ENCODE measurements at regions not wholly inside any gene's neighbourhood (a gene's known extent, or its start where the extent isn't known, plus 50 kb on each side); places are given as distances from the start of the nearest gene placed in this dataset.
A peak's percentile ranks its signal among the peaks of the same experiment; 100 is the strongest.

DNA sequence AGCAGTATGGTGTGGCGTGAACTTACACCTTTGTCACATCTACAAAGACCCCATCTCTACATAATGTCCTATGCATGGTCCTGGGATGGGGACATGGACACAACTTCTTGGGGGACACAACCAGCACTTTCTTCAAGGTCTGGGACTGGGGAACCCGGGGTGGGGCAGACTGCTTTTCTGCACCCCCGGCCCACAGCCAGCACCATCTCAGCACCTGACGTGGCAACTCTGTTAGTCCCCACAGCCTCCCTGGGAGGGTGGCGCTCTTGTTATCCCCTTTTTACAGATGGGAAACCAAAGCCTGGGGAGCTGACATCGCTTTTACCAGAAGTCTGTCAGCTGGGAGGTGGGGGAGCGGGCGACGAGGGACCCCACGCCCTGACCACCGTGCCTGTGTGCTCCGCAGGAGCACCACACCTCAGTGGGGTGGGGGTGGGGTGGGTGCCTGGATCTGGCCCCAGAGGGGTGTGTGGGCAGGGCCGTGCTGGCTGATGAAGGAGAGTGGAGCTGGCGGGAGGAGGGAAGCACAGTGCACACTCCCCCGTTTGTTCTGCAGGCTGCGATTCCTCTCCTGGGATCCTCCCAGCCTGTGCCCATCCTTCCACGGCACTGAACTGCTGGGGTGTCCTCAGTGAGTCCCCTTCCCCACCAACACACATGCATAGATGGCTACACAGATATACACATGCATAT, 115.4 kb upstream of the GSE1 start:
- DNase-seq (ENCODE audit: low read depth), result no peak
- H3K4me3 ChIP-seq (ENCODE audit: low read depth, low read length), result no peak overlapping the region

DNA sequence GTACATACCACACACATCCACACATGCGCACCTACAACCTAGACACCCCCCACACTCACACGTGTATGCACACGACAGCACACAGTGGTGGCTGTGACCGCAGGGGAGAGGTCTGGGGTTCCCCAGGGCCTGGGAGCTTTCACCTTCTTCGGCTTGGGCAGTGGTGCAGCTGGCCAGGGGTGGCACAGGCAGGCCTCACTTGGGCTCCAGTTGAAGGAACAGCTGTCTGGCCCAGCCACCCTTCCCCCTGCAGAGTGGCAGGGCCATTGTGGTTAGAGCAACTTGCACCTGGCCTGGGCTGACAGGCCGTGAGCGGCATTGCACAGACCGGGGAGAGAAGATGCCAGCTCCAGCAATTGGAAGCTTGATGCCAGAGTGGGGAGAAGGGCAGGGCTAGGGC, 114.5 kb upstream of the GSE1 start:
- DNase-seq (ENCODE audit: low read depth), result no peak

DNA sequence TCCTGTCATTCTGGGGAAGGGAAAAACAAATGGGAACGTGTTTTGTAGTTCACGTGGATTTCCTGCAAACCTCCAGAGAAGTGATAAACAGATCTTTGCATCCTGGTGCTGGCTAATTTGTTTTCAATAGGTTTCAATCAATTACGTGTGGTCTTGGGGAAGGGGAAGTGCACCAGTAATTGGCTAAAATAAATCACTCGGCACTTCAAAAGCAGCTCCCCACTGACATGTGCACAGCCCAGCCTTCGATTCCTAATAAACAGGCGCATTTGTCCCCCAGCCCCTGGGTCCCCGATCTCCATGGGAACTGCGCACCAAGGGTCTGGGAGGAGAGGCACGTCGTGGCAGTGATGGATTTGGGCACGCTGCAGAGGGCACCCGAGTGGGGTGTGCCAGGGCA, 112.9 kb upstream of the GSE1 start:
- no peak for DNase-seq (ENCODE audit: low read depth)
- H3K4me3 ChIP-seq (ENCODE audit: low read depth, low read length), result no peak overlapping the region

More for the DNA sequence above, 114.5 kb upstream of the GSE1 start:
- no peak overlapping the region for H3K4me3 ChIP-seq (ENCODE audit: low read depth, low read length)

DNA sequence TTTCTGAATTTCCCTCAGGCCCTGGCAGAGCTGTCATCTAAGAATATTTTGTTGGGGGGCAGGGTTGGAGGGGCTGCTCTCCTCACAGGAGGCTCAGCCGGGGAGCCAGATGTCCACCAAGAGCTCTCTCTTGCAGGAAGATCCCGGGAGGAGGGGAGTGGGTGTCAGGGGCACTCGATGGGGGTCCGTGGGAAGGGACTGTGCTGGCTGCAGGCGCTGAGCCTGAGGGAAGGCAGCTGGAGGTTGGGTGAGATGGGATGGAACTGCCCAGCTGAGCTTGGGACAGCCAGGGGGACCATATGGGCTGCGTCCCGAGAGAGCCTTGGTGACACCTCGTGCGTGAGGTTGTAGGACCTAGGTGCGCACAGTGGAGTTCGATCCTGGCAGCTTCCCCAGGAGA, 111.2 kb upstream of the GSE1 start:
- no peak for DNase-seq (ENCODE audit: low read depth)
- H3K4me3 ChIP-seq (ENCODE audit: low read depth, low read length), result no peak overlapping the region

DNA sequence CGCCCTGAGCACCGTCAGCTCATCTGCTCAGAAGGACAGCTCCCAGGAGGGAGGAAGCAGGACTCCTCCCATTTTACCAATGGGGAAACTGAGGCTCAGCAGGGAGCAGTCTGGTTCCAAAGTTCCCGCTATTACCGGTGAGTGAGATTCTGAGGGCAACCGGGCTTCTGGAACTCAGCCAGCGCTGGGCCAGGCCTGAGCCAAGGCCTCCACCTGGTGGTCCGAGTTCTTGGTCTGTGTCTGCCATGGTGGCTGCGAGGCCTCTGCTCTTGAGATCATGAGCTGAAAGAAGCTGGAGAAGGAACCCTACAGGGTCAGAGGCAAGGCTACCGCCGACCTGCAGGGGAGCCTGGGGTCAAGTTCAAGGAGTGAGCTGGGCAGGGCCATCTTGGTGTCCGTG, 110.8 kb upstream of the GSE1 start:
- no peak for DNase-seq (ENCODE audit: low read depth)
- no peak overlapping the region for H3K4me3 ChIP-seq (ENCODE audit: low read depth, low read length)

DNA sequence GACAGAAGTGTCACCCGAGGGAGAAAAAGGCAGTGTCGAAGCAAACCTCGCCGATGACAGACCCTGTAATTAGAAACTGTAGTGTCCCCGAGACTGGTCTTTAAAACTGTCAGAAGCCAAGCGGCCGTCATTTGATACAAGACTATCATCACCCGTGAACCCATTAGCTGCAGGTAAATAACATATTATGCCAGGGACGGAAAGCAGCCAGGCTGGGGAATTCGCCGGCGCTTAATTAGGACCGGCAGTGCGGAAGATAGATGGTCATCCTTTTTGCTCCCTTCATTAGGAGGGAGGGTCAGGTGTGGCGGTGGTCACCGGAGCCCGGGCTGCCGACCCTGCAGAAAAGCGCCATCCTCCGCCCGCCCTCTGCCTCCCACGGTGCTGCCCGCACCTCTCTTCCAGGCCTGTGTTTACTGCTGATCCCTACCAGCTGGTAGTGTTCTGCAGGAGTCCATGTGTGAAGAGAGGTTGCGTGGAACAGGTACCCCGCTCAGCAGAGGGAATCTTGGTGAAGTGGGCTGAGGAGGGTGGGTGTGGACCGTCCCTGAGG, 109.4 kb upstream of the GSE1 start:
- DNase-seq (ENCODE audit: low read depth), result no peak
- no peak overlapping the region for H3K4me3 ChIP-seq (ENCODE audit: low read depth, low read length)

DNA sequence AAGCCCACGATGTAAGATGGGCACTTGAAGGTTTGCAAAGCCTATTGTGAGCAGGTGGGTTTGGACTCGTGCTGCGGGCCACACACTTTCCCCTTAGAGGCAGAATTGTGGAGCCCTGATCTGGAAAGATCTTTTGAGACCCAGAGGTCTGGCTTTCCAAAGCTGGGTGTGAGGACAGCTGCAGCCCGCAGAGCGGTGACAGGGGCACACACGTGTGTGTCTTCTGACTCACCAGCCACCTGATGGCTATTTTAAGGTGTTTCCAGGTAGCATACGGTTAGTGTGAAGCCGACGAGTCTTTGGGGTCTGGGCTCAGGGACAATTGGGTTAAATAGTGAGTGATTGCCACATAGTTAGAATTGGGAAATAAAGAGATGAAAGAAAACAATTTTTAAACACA, 108.9 kb upstream of the GSE1 start:
- H3K4me3 ChIP-seq (ENCODE audit: low read depth, low read length), result no peak overlapping the region
- DNase-seq (ENCODE audit: low read depth), result no peak

DNA sequence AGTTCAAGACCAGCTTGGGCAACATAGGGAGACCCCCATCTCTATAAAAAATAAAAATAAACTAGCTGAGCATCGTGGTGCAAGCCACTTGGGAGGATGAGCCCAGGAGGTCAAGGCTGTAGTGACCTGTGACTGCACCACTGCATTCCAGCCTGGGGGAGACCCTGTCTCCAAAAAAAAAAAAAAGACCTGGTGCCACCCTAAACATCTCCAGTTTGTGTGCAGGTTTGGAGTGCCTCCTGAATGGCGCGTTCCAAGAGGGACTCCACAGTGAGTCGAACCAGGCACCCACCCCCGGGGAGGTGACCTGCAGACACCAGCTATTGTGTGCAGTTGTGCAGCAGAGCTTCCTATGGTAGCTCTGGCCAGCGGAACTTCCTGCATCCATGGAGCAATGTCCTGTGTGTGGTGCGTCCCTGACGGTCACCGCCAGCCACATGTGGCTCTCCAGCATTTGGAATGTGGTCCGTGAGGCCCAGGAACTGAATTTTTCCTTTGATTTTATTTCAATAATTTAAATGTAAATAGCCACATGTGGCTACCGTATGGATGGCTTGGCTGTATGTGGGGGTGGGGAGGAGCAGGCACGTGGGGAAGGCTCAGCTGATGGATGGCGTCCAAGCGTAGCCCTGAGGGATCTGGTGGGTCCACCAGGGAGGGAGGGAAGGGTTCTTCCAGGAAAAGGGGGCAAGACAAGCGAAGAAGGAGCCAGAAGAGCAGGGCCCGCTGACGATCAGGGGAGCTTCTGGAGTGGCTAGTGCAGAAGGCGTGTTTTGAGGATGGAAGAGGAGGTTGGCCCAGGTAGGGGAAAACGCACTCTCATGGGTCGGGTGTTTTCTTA, 107.1 kb upstream of the GSE1 start:
- DNase-seq (ENCODE audit: low read depth), result no peak
- H3K4me3 ChIP-seq (ENCODE audit: low read depth, low read length), result no peak overlapping the region

DNA sequence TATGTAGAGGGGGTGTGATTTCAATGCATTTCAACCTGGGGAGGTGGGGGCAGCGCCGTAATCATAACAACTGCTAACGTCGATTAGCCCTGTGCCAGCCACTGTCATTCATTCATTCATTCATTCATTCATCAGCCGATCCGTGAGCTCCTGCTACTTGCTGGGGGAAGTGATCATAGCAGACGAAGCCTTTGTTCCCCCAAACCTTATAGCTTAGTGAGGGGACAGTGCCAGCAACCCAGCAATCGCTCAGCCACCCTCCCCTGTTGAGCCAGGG, 106.5 kb upstream of the GSE1 start:
- H3K4me3 ChIP-seq (ENCODE audit: low read depth, low read length), result no peak overlapping the region

DNA sequence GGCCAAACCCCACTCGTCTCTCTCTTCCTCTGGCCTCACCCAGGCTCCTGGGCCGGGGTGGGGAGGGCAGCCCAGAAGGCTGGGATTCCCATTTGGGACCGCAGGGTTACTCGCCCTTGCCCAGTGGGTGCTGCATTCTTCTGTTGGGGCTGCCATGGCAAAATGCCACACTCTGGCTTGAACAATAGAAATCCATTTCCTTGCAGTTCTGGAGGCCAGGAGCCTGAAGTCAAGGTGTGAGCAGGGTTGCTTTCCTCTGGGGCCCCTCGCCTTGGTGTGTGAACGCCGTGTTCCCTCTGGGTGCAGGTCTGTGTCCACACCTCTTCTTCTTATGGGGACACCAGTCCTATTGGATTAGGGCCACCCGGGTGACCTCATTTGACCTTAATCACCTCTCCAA, 105.8 kb upstream of the GSE1 start:
- no peak for DNase-seq (ENCODE audit: low read depth)
- H3K4me3 ChIP-seq (ENCODE audit: low read depth, low read length), result no peak overlapping the region

More for the DNA sequence above, 106.5 kb upstream of the GSE1 start:
- no peak for DNase-seq (ENCODE audit: low read depth)

DNA sequence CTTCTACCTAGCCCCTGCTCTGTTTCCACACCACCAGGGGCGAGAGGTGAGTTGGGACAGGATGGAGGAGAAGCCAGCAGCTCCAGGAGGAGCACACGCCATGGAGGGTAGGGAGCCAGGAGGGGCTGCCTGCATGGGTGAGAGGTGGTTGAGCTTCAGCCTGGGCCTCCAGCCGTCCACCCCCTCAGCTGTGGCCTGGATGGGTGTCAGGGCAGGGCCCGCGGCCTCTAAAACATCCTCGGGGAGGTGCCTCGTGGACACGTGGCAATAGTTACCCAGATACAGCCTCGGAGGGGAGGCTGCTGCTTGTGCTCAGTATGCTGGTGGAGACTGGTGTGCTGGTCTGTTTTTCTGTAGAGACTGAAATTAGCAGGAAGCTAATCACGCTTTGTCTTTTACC, 104.7 kb upstream of the GSE1 start:
- DNase-seq (ENCODE audit: low read depth), result no peak
- no peak overlapping the region for H3K4me3 ChIP-seq (ENCODE audit: low read depth, low read length)

DNA sequence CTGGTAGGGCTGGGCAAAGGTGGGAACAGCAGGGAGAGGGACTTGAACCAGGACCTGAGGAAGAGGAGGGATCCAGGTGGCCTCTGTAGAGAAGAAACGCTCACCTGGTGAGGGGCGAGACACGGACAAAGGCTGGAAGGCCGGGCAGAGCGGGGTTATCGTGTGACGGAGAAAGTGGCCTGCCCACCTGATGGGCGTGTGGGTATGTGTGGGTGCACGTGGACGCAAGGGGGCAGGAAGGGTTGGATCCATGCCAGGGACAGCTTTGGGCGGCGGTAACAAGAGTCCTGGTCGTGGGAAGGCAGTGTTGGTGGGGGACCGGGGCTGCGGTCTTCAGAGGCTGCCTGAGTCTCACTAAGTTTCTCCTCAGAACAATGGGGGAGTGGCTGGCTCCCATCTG, 104.1 kb upstream of the GSE1 start:
- no peak for DNase-seq (ENCODE audit: low read depth)

DNA sequence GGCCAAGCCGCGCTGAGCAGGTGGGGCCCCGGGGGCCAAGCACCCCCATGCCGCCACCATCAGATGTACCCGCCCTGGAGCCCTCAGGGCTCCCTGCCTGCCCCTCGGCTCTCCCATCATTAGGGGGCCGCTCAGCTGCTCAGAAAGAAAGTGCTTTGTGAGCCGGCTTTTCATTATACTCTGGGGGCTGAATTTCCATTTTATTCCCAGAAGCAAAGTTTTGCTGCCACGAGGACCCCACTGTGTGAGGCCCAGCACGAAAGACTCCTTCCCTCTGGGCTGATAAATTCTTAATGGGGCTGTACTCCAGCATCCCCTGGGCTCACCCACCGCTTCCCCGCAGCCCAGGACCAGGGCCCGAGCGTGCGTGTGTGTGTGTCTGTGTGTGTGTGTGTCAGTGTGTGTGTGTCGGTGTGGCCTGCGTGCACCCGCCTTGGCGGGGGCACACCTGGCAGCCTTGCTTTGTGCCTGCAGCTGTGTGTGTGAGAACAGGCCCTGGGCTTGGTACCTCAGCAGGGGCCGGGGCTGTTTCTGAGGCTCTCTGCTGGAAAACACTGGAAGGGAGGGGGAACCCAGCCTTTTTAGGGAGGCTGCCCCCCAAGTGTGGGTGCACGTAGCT, 103.0 kb upstream of the GSE1 start:
- no peak for DNase-seq (ENCODE audit: low read depth)
- no peak overlapping the region for H3K4me3 ChIP-seq (ENCODE audit: low read depth, low read length)

More for the DNA sequence above, 104.1 kb upstream of the GSE1 start:
- no peak overlapping the region for H3K4me3 ChIP-seq (ENCODE audit: low read depth, low read length)

DNA sequence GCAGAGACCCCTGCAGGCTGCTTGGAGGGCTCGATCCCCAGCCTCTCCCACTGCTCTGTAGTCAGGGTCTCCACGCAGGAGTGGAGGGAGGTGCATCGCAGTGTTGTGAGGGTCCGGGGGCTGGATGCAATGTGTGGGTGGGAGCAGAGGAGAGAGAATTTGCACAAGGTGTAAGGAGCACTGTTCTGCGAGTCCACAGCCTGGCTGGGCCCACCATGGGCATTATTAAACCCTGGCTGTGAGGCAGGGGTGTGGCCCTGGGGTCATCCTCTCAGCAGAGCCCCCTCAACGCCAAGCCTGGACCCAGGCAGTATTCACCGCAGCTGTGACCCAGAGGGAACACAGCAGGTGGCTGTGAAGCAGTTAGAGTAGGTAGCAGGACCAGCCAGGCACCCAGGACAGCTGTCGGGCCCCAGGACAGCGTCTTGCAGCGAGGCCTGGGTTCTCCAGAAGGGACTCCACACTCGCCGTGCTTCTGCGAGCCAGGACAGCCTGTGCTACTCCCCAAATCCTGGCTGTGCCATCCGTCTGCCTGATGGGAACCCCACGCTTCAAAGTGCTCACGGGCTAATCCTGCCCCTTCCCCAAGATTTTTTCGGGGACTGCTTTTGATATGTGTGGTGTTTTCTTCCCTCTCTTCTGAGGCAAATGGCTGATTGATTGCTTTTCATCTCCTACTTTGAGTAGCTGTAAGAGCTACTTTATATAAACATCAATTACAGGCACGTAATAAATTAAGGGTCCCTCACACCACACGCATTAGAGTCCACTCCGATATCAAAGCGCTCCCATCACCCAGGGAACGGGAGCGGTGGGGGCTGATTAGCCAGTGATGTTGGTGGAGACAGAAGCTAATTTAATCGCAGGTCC, 100.9 kb upstream of the GSE1 start:
- no peak for DNase-seq (ENCODE audit: low read depth)
- no peak overlapping the region for H3K4me3 ChIP-seq (ENCODE audit: low read depth, low read length)

DNA sequence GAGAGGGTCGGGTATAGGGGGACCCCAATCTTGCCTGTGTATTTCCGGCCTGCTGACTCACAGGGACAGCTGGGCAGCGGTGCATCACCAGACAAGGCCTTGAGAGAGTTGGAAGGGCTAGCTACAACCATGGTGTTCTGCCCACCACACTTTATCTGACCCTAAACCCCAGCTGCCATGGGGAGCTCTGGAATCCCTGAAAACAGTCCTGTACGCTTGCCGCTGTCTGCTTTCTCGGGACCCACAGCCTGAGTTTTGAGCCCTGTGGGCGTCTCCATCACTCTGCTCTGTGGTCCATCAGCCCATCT, 100.4 kb upstream of the GSE1 start:
- no peak for DNase-seq (ENCODE audit: low read depth)
- H3K4me3 ChIP-seq (ENCODE audit: low read depth, low read length), result no peak overlapping the region

DNA sequence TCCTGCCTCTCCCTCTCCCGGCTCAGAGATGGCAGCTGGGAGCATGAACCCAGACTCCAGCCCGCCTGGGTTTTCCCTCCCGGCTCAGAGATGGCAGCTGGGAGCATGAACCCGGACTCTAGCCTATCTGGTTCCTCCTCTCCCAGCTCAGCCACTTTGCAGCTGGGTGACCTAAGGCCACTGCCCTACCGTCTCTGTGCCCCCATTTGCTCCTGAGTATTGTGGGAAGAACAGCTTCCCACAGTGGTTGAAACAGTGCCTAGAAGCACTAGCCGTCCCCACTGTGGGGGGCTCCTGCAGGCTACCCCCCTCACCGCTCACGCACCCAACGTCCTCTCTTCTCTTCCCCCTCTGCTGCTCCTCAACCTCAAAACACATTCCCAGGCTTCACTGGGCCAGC, 99.9 kb upstream of the GSE1 start:
- no peak overlapping the region for H3K4me3 ChIP-seq (ENCODE audit: low read depth, low read length)
- no peak for DNase-seq (ENCODE audit: low read depth)

DNA sequence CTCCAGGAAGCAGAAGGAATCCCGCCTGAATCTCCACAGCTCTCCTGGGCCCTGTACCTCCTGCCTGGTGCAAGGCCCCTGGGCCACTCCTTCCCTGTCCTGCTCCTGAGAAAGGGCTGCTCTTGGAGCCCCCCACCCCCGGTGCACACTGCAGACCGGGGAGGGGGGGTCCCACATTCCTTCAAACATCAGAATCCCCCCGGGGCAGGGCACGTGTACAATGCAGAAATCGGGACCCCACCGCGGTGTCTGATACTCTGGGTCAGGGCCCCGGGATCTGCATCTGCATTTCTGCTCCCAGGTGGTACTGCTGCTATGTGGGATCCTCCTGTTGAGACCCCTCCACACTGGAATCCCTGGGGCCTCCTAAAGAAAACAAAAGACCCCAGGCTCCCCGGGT, 99.5 kb upstream of the GSE1 start:
- H3K4me3 ChIP-seq (ENCODE audit: low read depth, low read length), result no peak overlapping the region
- no peak for DNase-seq (ENCODE audit: low read depth)

DNA sequence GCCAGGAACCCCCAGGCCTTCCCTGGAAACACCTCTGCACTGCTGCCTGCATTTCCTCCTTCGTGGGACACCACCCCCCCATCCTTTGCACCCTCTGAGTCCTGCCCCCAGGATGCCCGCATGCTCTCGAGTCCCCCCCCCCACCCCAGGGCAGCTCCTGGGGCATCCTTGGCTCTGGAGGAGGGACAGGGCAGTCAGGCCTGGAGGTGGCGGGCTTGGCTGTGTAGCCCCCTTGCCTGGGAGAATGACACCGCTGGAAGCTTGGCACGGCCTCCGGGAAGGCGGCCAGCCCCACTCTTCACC, 98.9 kb upstream of the GSE1 start:
- DNase-seq (ENCODE audit: low read depth), result no peak
- no peak overlapping the region for H3K4me3 ChIP-seq (ENCODE audit: low read depth, low read length)

DNA sequence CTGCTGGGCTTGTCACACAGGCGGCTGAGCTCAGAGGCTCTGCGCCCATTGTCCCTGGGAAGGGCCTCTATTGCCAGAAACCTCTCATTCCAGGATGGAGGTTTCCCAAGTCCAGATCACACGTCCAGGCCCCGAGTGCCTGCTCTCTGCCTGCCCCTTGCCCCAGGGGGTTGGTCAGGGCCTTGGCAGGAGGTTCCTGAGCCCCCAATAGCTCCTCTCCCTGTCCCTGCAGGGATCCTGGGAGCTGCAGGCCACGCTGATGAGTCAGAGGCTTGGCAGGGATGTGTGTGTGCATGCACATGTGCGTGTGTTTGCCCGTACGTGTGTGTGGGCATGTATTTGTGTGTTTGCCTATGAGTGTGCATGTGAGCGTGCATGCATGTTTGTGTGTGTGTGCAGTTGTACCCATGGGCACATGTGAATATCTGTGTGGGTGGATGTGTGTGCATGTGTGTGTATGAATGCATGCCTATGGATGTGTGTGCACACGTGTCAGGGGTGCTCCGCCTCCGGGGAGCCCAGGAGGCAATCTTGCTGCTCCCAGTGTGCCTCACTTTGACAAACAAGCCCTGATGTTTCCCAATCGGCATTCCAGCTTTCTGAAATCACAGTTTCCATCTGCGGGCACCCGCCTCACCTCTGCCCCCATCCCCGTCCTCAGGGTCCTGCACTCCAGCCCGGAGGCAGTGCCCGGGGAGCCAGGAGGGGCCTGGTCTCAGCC, 98.4 kb upstream of the GSE1 start:
- DNase-seq (ENCODE audit: low read depth), result peak; percentile 86
- no peak overlapping the region for H3K4me3 ChIP-seq (ENCODE audit: low read depth, low read length)

Data from skeletal muscle cell (primary cell).